ENCODE measurements at regions not wholly inside any gene's neighbourhood (a gene's known extent, or its start where the extent isn't known, plus 50 kb on each side); places are given as distances from the start of the nearest gene placed in this dataset.
"Not testable (repeated sequence)": the region's sequence is repeated elsewhere in the genome, so short reads cannot be mapped to it uniquely, and the experiment has no call there.

- DNase-seq (ENCODE audit: low spot score): no peak
Measured at GRCh38 chr4:66376921-66377320, 706.6 kb upstream of the EPHA5 start.

GRCh38 chr4:66376396-66376795 is 706.1 kb upstream of the EPHA5 start:
- no peak for DNase-seq (ENCODE audit: low spot score)

GRCh38 chr4:66373268-66373667 is 703.0 kb upstream of the EPHA5 start:
- no peak for DNase-seq (ENCODE audit: low spot score)

GRCh38 chr4:66372706-66373105 is 702.4 kb upstream of the EPHA5 start:
- DNase-seq (ENCODE audit: low spot score): no peak

- no peak for DNase-seq (ENCODE audit: low spot score)
Measured at GRCh38 chr4:66367043-66367660, 696.9 kb upstream of the EPHA5 start.

- not testable (repeated sequence) for DNase-seq (ENCODE audit: low spot score)
Measured at GRCh38 chr4:66360395-66360794, 690.1 kb upstream of the EPHA5 start.

GRCh38 chr4:66357316-66357715 is 687.0 kb upstream of the EPHA5 start:
- no peak for DNase-seq (ENCODE audit: low spot score)

GRCh38 chr4:66355328-66355727 is 685.0 kb upstream of the EPHA5 start:
- DNase-seq (ENCODE audit: low spot score): no peak

GRCh38 chr4:66351761-66352160 is 681.5 kb upstream of the EPHA5 start:
- no peak for DNase-seq (ENCODE audit: low spot score)

GRCh38 chr4:66340286-66340893 is 670.1 kb upstream of the EPHA5 start:
- DNase-seq (ENCODE audit: low spot score): no peak

- DNase-seq (ENCODE audit: low spot score): no peak
Measured at GRCh38 chr4:66339007-66339406, 668.7 kb upstream of the EPHA5 start.

- no peak for DNase-seq (ENCODE audit: low spot score)
Measured at GRCh38 chr4:66331761-66332160, 661.5 kb upstream of the EPHA5 start.

GRCh38 chr4:66330125-66330524 is 659.8 kb upstream of the EPHA5 start:
- no peak for DNase-seq (ENCODE audit: low spot score)

- DNase-seq (ENCODE audit: low spot score): no peak
Measured at GRCh38 chr4:66328803-66329574, 658.7 kb upstream of the EPHA5 start.

GRCh38 chr4:66307641-66308438 is 637.6 kb upstream of the EPHA5 start:
- no peak for DNase-seq (ENCODE audit: low spot score)

GRCh38 chr4:66300336-66300934 is 630.1 kb upstream of the EPHA5 start:
- DNase-seq (ENCODE audit: low spot score): no peak

GRCh38 chr4:66298569-66298968 is 628.3 kb upstream of the EPHA5 start:
- DNase-seq (ENCODE audit: low spot score): no peak

GRCh38 chr4:66297703-66298102 is 627.4 kb upstream of the EPHA5 start:
- no peak for DNase-seq (ENCODE audit: low spot score)

GRCh38 chr4:66294638-66295037 is 624.3 kb upstream of the EPHA5 start:
- DNase-seq (ENCODE audit: low spot score): no peak

GRCh38 chr4:66284991-66285451 is 614.7 kb upstream of the EPHA5 start:
- DNase-seq (ENCODE audit: low spot score): no peak

- DNase-seq (ENCODE audit: low spot score): no peak
Measured at GRCh38 chr4:66279084-66279483, 608.8 kb upstream of the EPHA5 start.

GRCh38 chr4:66275411-66276038 is 605.2 kb upstream of the EPHA5 start:
- no peak for DNase-seq (ENCODE audit: low spot score)
